ENCODE measurements at regions not wholly inside any gene's neighbourhood (a gene's known extent, or its start where the extent isn't known, plus 50 kb on each side); places are given as distances from the start of the nearest gene placed in this dataset.
"Not testable (repeated sequence)": the region's sequence is repeated elsewhere in the genome, so short reads cannot be mapped to it uniquely, and the experiment has no call there.

DNA sequence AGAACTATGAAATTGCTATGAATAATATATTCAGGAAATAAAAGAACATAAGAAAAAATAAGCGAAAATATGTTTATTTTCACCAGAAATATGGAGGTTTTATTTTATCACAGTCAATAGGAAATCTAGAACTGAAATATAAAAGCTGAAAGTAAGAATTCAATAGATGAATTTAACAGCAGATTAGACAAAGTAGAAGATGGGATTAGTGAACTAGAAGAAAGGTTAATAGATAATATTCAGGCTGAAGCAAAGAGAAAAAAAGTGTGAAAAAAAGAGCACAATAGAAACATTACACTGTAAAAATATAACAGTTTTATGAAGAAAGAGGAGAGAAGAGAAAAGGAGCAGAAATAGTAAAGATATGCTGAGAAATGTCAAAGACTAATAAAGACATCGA, 1152.1 kb downstream of the FAT4 start:
- DNase-seq = no peak

DNA sequence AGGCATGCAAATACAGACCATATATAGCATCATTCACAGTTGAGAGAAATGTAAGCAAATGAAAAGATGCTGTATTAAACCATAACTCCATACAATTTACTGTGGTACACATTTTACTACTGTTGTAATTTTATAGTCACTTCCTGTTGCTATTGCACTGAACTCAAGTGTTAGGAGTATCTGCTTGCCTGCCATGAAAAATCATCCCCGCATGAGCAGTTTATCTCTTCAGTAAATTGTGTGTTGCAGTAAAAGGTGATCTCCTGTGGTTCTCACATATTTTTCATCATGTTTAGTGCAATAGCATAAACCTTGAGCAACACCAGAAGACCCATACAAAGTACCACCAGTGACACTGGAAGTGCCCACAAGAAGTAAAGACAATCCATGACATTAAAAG, 1153.4 kb downstream of the FAT4 start:
- peak in 1 of 2 experiments; percentile 27 for DNase-seq

DNA sequence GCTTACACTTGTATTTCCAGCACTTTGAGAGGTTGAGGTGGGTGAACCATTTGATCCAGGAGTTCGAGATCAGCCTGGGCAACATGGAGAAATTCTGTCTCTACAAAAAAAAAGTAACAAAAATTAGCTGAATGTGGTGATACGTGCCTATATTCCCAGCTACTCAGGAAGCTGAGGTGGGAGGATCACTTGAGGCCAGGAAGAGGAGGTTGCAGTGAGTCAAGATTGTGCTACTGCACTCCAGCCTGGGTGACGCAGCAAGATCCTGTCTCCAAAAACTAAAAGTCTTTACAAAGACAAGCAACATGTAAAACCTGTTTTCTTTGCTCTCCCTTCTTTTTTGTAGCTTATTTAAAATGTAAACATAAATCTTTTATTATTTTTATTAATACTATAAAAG, 1156.1 kb downstream of the FAT4 start:
- peak; percentile 48 to 65 for DNase-seq

DNA sequence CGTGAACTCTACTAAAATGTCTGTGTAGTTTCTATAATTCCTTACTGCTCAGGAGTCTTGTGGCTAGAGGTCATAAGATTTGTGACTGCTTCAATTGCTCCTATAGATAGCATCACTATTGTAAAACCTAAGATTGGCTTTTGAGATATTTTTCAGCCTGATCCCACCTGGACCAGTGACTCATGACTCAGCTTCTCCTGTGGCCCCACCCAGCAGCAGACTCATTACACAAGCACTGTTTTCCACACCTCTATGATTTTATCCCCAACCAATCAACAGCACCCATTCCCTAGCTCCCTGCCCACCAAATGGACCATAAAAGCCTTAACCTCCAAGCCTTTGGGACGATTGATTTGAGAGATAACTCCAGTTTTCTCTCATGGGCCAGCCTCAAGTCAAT, 1157.0 kb upstream of the INTU start:
- DNase-seq = no peak

DNA sequence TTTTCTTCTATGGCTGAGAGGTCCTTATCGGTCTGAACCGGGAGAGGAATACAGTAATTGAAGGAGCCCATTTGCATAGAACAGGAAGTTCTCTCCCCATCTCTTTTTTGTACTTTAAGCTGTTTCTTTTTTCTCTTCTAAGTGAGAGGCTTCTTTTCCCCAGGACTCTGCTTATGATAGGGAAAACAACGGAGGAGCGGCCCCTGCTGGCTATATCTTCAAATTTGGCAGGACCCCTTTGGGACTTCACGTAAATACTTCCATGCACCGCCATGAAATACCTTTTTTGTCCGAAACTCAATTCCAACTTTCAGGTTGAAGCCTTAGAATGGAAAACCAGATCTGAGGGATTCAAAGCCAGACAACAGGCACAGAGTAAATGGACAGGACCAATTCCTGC, 1153.0 kb upstream of the INTU start:
- DNase-seq = no peak

DNA sequence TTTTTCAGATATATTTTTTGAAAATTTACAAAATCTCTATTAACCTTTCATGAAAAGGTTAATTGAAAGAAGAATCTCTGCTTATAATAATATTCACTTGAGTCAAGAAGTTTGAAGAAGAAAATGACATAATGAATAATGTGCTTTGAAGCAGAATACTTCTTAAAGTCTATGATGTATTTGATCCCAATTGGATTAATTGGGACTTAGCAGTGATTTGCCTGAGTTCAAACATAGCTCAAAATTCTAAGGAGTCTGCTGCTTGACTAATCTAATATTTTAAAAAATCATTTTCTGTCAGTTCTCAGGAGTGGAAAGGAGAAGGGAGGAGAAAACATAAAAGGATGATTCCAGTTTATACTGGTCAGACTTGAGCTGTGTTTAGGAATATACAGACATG, 1150.4 kb upstream of the INTU start:
- no peak for DNase-seq

DNA sequence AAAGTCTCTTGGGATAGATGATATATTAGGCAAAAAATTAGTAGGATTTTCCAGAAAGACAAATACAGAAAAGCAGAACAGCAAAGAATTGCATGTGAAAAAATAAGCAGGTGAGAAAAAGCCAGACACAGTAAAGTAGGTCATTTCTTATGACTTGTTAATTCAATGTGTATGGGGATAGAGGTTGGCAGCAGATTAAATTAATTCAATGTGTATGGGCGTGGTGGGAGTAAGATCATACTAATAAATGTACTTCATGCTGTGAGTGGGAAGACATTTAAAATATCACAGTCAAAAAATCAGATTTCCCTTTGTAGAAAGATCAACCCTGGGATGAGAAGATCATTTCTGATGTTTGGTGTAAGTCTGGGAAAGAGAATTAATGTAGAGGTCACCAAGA, 1146.4 kb upstream of the INTU start:
- no peak for DNase-seq

DNA sequence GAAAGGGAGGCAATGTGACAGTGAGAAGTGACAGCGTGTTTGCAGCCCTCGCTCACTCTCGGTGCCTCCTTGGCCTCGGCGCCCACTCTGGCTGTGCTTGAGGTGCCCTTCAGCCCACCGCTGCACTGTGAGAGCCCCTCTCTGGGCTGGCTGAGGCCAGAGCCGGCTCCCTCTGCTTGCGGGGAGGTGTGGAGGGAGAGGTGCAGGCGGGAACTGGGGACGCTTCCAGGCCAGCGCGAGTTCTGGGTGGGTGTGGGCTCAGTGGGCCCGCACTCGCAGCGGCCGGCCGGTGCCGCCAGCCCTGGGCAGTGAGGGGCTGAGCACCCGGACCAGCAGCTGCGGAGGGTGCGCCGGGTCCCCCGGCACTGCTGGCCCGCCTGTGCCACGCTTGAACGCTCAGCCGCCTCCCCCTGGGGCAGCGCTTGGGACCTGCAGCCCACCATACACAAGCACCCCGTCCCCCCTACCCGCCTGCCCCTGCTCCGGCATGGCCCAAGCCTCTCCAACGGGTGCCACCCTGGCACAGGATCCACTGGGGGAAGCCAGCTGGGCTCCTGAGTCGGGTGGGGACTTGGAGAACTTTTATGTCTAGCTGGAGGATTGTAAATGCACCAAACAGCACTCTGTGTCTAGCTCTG, 1142.8 kb upstream of the INTU start:
- no peak for DNase-seq

DNA sequence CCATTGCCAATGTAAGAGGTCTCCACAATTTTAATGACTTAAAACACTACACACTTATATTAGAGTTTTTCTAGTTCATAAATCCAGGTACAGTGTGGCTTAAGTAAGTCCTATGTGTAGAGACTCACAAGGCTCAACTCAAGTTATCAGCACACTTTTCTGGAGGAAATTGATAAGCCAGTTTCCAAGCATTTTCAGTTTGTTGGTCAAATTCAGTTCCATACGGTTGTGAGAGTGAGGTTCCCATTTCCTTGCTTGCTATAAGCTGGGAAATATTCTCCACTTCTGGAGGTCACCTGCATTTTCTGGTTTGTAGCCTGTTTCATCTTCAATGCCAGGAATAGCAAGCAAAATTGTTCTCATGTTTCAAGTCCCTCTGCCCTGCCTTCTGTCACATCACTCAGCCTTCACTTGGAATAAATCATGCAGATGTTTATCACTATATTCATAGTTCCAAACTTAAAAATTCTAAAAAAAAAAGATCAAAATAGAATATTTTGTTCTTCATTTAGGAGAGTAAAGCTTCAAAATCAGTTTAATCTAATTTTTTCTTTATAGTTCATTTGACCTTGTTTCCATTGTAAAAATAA, 1137.5 kb upstream of the INTU start:
- no peak for DNase-seq

DNA sequence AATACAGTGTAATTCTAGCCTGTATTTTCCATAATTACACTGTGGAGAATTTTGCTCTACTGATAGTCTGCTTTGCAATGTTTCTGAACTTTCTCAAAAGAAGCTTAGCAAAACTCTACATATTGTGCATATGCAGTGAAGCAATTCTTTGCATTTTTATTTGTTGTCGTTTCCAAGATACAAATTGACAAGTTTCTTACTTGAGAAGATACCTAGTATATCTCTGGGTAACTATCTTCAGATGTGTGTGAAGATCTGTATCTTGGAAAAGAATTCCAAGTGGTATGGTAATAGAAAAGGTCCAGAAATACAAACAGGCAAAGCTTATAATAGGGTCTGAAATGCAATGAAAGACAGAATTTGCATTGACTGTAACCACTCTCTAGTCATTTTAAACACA, 1119.8 kb upstream of the INTU start:
- DNase-seq = no peak

DNA sequence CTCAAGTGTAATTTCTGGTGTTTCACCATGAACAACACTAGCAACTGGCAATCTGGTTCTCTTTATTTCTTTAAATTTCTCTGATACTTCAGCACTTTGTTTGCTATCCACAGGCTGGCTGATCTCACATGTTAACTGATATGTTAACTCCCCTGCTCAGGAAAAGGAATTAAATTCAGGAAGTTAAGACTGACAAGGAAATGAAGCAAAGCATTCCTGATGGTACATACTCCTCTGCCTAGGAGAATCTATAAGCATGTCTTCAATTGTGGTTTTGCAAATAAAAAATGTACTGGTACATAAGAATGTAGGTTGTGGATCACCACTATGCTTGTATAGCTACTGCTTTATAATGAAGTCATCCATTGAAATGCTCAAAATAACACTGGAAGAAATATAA, 1119.2 kb upstream of the INTU start:
- DNase-seq = peak; percentile 38 to 41

DNA sequence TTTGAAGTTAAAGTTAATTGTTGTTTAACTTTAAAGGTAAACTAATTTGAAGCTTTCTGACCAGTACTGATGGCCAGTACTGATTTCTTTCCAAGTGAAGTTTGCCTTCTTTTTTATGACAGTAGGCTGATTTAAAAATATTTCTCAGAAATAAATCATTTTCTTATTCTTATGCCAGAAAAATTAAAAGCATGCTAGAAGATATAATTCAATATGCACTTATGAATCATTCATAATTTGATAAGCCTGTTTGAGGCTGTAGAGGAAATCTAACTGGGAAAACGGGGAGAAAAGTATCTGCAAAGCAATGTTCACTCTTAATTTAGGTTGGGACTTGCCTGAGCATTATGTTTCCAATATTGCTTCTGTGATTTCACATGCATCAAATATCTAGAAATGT, 1112.0 kb upstream of the INTU start:
- no peak for DNase-seq

DNA sequence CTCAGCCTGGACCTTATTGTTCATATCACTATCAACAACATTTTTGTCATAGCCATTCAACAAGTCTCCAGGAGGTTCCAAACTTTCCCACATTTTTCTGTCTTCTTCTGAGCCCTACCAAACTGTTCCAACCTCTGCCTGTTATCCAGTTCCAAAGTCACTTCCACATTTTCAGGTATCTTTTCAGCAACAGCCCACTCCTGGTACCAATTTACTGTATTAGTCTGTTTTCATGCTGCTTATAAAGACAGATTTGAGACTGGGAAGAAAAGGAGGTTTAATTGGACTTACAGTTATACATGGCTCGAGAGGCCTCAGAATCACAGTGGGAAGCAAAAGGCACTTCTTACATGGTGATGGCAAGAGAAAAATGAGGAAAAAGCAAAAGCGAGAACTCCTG, 1107.4 kb upstream of the INTU start:
- DNase-seq = not testable (repeated sequence)

DNA sequence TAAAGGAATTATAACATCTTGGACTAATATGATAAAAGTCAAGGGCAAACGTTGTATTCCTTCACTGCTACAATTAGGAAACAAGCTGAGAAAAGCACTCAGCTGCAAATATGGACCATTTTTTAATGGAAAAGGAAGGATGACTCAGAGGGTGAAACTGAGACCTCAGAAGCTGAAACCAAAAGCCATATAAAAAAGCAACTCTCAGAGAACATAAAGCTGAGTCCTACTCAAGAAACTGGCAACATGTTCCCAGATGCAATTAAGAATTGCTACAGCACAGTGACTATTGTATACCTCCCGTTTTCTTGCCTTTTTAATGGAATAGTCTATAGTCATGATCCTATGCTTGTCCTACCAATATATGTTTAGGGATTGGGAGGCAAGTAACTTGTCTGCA, 1106.4 kb upstream of the INTU start:
- no peak for DNase-seq

DNA sequence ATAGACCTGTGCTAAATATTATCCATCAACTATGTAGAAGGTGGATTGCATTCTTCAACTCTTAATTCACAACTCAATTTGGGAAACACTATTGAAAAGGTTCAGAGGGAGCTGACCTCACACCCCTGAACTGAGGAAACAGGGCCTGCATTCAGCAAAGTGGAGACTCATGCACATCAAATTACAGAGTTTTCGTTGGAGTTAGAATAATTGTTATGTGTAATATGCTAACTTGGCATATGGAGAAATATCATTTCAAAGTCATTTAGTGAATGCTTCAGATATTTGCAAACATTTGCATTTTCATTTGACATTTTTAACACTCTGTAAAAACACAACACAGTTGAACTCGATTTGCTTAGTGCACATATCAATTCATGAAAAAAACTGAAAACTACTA, 1102.8 kb upstream of the INTU start:
- no peak for DNase-seq

DNA sequence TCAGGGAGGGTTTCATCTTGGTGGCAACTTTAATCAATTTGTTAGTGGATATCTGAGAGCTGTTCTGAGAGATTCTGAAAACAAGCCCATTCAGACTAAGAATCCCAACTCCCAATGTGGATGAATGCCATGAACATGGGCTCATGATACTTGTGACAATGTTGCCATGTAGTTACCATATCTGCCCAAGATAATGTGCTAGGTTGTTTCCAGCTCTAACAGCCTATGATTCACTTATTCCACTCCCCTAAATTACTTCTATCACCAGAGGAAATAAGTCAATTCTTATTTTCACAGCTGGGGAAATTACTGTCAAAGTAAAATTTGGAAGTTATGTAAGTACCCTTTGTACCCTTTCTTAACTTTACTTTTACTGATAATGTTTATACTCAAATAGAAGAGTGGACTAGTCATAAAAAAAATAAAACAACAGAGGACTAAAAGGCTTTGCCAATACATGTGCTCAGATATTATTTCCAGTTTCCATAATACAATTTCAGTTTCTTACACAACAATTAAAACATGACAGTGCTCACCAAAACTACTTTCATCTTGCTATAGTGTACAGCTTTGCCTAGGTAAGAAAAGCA, 1101.7 kb upstream of the INTU start:
- no peak for DNase-seq

DNA sequence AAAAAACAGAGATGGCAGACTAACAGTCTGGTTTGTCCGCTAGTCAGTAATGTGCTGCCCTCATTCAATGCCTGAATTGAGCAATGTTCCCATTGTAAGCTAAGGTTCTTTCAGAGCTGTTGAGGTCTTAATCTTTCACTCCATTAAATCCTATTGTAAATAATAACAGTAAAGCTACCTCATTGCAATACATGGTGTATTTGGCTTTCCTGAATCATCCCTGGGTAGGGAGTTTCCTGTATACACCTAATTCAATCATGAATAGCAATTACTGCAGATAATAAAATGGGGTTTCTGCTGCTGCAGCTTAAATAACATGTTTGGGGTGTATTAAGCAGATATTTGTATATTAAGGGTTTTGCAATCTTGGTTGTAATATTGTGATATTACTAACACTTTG, 1100.2 kb upstream of the INTU start:
- DNase-seq = no peak

DNA sequence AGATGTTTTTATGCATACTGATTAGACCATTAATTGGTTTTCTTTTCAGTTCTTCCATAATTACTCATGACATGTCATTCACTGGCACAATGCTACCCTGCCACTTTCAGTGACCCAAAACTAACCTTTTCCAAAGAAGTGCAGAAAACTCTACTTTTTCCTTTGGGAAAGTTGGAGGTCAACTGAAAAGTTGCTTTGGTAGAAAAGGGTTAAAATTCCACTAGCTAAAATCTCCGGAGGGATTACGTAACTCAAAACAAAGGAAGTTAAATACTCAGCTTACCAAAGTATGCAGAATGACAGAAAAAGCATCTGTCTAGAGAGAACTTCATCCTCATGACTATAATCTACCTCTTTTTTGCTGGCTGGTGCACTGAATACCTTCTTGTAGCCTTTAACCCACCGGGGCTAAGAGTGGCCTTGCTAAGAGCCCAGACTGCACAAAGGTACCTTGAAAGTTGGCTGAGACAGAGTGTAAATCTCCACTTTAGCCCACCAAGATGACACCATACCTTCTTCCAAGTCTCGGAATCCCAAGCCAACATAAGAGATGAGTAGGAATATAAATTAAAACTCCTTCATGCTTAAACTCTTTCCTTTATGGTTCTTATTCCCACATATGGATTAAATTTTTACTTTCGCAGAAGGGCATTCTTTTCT, 1099.5 kb upstream of the INTU start:
- DNase-seq = peak in 1 of 2 experiments; percentile 12

DNA sequence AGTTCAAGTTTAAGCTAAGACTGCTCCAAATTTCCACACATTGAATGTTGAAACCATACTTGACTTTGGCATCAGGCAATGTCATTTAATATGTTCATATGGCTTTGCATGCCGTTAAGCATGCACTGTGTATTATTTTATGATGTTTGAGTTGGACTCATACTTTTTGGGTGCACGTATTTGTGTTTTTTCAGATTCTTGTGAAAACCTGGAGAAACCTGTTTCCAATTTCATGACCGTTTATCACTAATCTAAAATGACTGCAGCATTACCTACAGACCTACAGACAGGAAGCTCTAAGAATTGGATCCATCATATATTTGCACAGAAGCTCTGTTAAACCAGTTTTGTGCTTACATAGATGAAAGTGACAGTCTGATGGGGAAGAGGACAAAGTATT, 1093.0 kb upstream of the INTU start:
- no peak for DNase-seq

DNA sequence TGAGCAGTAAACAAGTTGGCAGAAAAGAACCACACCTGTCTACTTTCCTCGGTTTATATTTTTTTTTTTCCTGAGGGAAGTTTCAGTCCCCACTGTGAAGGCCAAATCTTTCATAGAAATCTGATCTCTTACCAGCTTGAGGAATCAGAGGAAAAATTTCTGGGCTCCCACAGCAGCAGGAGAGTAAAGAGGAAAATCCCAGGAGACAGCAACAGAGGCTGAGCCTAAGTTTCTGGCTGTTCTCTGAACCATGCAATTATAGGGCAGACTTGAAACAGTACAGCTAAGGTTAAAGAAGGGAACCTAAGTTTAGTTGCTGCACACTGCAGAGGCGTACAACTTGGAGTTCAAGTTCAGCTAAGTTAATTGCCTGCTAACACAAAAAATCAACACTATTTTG, 1090.9 kb upstream of the INTU start:
- DNase-seq = no peak

DNA sequence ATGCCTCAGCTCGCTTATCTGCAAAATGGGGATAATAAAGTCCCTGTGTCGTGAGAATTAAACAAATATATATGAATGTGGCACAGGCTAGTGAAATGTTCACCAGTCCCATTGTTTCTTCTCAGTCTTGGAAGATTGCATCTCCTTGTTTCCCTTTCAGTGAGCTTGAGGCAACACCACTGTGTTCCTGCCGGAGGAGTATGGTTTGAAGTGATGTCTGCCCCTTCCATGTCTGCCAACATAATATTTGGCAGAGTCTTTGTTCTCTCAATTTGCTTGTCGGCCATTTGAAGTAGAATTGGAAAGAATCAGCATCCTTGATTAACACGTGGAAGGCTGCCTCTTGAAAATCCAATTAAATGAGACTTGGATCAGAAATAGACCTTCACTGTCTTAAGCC, 1088.5 kb upstream of the INTU start:
- DNase-seq = no peak

DNA sequence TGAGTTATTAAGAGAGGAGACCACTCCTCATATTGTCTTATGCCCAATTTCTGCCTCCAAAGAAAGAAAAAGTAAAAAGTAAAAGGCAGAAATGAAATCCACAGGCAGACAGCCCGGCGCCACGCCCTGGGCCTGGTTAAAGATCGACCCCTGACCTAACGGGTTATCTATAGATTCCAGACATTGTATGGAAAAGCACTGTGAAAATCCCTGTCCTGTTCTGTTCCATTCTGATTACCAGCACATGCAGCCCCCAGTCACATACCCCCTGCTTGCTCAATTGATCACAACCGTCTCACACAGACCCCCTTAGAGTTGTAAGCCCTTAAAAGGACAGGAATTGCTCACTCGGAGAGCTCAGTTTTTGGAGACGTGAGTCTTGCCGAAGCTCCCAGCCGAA, 1086.6 kb upstream of the INTU start:
- not testable (repeated sequence) for DNase-seq

DNA sequence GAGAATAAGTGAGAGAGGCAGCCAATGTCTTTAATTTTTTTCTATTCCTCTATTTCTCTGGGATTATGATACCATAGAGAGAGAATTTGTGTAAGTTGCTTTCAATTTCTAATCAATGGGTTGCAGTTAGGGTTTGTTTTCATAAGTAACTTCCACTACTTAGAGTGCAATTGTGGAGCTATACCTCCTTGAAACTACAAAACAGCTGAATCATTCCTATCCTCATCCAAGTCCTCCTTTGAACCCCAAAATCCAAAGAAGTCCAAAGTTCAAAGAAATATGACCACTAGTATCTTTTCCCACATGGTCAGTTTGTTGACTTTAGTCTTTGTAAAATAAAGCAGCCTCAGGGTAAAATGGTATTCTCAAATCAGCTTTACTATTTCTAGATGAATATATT, 1085.4 kb upstream of the INTU start:
- DNase-seq = no peak

DNA sequence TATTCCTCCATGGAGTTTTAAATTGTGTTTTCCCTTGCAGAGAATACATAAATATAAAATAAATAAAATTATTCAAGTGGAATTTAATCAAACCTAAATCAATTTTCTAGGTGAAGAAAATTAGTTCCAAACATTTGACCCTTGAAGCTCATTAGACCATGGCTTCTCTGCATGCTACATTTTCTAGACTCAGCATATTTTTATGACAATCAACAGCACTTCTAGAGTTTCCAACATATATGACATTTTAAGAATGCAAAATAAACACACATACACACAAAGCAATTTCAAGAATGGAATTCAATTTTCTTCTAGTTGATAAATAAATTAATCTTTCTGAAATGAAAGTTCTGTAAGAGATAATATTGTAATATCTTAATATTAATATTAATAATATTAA, 1083.9 kb upstream of the INTU start:
- no peak for DNase-seq

Data from Kasumi-1 (cell line).